Amniotic stem cell (primary cell): ENCODE measurements at regions not wholly inside any gene's neighbourhood (a gene's known extent, or its start where the extent isn't known, plus 50 kb on each side); places are given as distances from the start of the nearest gene placed in this dataset.

Source experiments
- DNase-seq: peaks from one replicate; lab custom pipeline; 2025; lab: John Stamatoyannopoulos, UW

- DNase-seq: no peak
Observed at GRCh38 chrX:69305333-69306062, 140.2 kb upstream of the PJA1 start.

DNA sequence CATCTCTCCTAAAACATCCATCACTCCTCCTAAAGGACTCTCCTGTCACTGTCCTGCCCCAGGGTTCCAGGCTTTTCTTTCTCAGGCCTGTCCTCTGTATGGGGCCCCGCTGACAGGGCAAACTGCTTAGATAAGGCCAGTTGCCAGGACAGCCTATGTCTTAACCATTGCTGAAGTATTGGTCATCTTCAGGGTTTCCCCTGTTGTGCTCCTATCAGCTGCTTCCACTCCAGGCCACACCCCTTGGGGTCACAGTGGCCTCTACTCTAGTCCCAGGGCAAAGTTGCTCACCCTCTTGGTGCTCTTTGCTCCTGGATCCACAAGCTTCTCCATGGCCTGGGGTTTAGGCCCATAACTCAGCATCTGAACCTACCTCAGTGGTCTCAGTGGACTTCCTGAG, 138.0 kb upstream of the PJA1 start:
- DNase-seq: no peak

- no peak for DNase-seq
Observed at GRCh38 chrX:69299951-69300714, 134.9 kb upstream of the PJA1 start.

DNA sequence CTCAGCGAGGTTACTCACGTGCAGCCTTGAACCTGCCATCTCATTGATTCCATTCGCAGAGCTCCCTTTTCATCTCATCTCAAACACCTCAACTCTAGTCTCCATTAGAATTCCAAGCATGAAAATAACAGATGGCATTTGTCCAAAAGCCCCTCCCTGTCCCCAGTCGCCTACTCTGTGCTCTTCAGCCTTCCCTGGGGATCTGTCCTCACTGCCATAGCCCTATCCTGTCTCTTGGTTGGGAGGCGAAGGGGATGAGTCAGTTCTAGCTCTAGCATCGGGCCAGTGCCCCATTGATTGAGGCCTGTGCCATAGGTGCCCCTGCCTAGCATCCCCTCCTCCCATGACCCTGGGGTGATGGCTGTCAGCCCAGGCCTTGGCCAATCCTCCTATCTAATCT, 134.0 kb upstream of the PJA1 start:
- no peak for DNase-seq

- no peak for DNase-seq
Observed at GRCh38 chrX:69298466-69299140, 133.3 kb upstream of the PJA1 start.

- no peak for DNase-seq
Observed at GRCh38 chrX:69297506-69297905, 132.3 kb upstream of the PJA1 start.

DNA sequence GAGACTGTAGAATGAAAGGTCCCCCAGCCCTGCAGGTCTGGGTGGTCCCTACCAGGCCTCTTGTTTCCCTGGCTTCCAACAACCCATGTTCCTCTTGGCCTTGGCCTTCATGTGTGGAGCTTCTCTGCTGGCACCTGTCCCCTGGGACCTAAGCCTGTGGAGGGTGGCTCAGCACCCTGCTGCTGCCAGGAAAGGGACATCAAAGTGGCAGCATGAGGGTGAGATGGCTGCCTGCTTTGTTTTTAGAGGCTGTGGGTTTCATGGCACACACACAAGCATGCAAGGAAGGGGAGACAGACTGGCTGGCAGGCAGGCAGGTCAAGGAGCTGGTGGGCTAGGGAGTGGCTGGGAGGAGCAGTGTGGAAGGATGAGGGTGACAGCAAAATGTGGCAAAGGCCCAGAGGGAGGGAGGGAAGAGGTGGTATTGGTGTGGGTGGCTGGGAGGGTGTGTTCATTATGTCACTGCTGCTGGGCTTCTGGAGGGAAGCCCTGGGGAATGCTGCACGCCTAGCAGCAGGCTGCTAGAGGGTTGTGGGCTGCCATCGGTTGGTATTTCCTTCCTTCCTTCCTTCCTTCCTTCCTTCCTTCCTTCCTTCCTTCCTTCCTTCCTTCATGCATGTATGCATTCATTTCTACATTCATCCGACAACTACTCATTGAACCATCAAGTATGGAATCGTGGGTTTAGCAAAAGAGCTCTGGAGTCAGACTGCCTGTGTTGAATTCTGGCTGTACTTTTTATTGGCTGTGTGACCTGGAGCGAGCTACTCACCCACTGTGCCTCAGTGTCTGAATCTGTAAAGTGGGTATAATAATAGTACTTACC, 128.7 kb upstream of the PJA1 start:
- no peak for DNase-seq

- no peak for DNase-seq
Observed at GRCh38 chrX:69291116-69291515, 125.9 kb upstream of the PJA1 start.

- no peak for DNase-seq
Observed at GRCh38 chrX:69290292-69290691, 125.0 kb upstream of the PJA1 start.

DNA sequence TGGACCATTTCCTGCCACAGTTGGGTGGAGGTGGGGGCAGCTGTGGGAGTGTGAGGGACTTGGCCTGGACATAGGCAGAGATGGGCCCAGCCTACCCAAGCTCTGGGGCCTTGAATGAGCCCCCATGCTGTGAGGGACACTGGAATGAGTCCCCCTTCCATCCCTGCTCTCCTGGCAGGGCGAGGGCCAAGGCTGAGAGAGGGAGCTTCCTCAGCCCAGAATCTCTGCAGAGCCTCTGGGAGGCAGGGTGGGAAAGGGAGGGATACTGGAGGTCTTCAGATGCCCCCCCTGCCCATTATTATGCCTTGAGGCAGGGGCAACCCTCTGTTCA, 124.5 kb upstream of the PJA1 start:
- no peak for DNase-seq

DNA sequence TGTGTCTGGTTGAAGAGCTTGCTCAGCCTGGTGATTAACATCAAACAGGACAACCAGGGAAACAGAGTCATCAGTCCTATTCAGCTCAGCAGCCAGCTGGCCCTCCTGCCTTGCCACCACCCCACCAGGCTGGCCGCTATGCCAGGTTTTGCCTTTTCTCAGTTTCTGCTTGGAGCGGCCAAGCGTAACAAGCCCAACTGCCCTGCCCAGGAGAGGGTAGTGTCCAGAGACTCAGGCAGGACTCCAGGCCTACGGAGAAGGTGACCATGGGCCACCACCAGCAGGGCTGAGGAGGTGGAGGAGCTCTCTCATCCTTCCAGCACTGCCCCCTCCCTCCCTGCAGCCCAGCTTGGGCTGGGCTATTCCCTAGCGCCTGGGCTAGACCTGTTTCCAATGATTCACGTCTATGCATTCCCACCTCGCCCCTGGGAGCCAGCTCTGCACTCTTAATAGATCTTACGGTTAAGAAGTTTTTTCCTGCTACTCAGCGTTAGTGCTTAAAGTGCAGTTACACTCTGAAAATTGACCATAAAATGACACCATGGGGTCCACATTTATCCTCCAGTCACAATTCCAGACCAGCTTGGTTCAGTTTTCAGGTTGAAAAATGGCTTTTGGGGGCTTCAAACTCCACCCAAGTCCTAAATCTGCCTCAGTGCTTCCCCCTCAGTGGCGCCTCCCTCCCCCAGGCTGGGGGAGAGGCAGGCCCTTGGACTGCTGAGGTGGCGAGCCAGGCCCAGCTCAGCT, 124.0 kb upstream of the PJA1 start:
- DNase-seq: no peak

GRCh38 chrX:69287095-69287494, 121.8 kb upstream of the PJA1 start:
- DNase-seq: no peak

- no peak for DNase-seq
Observed at GRCh38 chrX:69286565-69286906, 121.3 kb upstream of the PJA1 start.

GRCh38 chrX:69285881-69286564, 120.8 kb upstream of the PJA1 start:
- no peak for DNase-seq

GRCh38 chrX:69285401-69285877, 120.2 kb upstream of the PJA1 start:
- no peak for DNase-seq

DNA sequence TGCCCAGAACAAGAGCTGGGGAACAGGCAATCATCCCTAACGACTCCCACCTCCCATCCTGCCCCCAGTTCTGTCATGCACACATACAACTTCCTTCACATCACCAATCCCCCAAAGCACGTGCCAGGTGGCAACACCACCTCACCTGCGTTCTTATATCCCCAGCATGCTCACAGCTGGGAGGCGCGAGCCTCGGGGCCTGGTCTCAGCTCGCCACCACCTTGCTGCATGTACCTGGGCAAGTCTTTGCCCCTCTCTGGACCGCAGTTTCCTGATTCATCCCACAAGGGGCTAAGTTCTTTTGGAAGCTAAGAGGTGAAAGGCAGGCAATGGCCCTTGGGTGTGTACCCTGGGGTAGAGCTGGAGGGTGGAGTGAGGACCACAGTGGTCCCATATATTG, 119.2 kb upstream of the PJA1 start:
- no peak for DNase-seq

GRCh38 chrX:69282893-69283690, 117.8 kb upstream of the PJA1 start:
- DNase-seq: no peak

DNA sequence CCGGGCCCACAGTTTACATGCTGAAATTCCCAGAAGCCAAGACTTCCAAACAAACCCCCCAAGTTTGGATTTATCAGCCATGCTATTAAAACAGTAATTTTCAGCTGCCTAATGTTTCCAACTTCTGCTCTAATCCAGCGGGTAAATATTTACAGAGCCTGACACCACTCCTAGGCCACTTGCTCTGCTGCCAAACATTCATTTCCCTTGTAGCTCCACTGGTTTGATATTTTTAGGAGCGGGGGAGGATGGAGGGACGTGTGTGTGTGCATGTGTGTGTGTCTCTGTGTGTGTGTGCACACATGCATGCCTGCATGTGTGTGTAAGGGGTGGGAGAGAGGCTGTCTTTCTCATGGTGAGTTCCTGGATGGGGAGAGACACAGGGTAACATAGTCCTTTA, 115.7 kb upstream of the PJA1 start:
- DNase-seq: no peak

- no peak for DNase-seq
Observed at GRCh38 chrX:69279234-69279633, 114.0 kb upstream of the PJA1 start.

DNA sequence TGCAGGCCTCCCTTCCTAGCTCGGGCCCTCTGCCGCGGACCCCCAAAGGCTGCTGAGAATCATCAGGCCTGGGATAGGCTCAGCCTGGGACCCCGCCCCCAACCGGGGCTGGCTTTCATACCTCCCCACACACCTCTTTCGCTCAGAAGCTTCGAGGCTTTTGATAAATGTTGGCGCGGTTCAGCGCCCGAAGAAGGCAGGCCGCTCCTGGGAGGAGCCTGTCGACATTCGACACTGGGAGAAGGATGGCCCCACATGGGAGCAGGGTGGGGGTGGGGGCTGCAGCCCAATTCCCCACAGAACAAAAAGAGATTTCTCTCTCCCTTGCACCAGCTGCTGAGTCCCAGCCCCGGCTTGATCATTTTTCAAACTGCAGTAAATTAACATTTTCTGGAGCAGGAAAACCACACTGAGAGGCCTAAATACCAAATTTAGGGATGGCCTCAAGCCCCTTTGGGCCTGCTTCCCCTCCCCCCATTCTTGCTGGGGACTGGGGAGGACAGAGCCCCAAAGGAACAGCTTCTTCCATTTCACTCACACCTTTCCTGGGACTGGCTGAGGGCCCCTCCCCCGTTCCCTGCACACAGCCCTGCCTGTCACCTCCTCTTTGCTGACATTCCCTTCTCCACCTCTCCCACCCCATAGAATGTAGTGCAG, 112.9 kb upstream of the PJA1 start:
- DNase-seq: no peak
